DMS53 treated with DMSO at 0.1 percent for 48 hours (cell line): ENCODE measurements at regions not wholly inside any gene's neighbourhood (a gene's known extent, or its start where the extent isn't known, plus 50 kb on each side); places are given as distances from the start of the nearest gene placed in this dataset.

ENCODE experiments used
- DNase-seq: peaks from one replicate; lab custom pipeline; 2025; ENCODE audit not compliant: unreplicated experiment; lab: John Stamatoyannopoulos, UW

DNA sequence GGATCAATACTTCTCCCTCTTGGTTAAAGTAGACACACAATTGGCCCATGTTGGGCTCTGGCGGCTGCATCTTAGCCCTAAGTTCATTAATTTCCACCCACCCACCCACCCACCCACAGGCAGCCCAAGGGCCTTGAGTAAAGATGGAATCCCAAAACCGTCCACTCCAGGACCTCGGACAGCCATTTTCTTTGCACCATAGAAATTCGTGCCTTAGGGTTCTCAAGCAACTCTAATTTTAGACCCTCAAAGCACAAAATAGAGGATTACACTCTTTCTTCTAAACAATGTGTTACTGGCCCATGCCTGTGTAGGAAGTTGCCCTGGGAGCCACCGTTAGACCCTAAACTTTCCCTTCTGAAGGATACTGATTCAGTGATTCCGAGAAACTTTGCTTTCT is 568.5 kb downstream of the IRX1 start:
- no peak for DNase-seq

DNA sequence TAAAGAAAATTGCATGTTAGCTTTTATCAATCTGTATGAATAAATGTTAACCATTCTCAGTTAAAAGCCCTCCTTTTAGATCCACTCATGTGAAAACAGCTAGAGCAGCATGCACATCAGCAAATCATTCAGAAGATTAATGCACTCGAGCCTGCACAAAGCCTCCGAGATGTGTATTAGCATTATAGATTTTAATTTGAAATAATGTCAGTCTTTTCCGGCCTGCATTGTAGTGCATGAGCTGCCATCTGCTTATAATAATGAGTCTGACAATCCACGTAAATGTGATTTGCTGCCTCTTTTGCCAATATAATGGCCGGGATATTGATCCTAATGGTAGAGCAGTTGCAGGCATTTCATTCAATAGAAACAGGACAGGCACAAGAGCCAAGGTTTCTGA is 585.1 kb downstream of the IRX1 start:
- DNase-seq: no peak

DNA sequence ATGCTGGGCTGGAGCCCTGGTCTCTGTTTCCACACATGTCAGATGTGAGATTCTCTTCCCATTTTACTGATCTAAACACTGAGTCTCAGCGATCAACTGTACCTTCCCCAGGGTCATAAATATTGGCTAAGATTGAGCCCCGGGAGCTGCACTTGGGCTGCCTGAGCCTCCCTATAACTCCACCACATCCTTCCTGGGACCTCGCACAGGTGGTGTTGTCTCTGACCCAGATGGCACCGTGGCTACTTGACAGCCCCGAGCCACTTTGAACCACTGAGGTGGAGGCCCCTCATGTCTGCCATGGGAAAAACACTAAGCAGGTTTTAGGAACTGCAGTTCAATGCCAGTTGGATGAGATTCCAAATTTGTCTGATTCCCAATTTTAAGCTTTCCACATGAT is 586.5 kb downstream of the IRX1 start:
- no peak for DNase-seq

DNA sequence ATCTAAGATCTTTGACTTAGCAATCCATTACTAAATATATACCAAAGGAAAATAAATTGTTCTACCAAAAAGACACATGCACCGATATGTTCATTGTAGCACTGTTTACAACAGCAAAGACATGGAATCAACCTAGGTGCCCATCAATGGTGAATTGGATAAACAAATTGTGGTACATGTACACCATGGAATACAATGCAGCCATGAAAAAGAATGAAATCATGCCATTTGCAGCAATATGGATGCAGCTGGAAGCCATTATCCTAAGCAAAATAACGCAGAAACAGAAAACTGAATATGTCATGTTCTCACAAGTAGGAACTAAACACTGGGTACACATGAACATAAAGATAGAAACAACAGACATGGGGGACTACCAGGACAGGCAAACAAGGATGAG is 589.5 kb downstream of the IRX1 start:
- no peak for DNase-seq

DNA sequence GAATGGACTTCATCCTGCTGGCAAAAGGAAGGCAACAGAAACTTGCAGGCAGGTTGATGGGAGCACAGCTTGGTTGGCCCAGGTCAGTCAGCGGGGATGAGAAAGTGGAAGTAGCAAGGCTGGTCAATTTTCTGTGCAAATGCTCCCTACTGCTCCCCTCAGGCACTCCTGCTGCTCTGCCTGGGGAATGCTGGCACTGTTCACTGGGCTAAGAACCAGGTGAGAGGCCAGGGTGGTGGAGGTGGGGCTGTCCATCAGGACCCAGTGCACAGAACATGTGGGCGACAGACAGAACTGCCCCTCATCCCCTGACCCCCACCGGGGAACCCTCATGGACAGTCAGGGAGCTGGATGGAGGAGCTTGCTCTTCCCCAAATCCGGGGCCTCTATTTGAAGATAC is 593.1 kb downstream of the IRX1 start:
- no peak for DNase-seq

DNA sequence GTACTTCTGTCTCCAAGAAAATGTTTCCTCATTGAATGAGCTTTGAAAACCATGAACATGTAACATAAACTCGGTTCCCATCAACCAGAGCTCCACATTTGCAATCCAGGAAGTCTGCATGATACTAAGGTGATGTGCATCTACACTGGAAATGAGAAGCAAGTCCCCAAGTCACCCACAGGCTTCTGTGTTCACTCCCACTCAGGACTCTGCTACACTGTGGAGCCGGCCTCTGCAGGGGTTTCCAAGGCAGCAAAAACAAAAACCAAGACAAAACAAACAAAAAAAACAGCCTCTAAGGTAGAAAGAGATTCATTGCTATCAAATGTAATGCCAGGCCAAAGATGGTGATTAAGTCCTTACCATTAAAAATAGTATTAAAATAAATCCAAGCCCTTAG is 593.7 kb downstream of the IRX1 start:
- no peak for DNase-seq

DNA sequence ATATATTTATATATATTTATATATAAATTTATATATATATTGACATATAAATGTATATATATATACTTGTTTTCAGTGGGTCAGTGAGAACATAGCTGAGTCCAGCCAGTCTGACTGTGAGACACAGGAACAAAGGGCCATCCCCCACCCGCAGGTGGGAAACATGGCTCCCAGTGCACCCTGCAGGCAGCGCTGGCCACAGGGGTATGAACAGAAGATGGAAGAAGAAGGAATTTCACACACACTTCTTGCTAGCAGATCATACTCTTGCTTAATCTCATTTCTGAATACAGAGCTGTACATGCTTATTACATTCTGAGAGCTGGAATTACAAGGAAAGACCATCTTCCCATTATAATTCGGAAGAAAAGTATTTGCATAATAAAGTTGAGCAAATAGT is 595.4 kb downstream of the IRX1 start:
- no peak for DNase-seq

DNA sequence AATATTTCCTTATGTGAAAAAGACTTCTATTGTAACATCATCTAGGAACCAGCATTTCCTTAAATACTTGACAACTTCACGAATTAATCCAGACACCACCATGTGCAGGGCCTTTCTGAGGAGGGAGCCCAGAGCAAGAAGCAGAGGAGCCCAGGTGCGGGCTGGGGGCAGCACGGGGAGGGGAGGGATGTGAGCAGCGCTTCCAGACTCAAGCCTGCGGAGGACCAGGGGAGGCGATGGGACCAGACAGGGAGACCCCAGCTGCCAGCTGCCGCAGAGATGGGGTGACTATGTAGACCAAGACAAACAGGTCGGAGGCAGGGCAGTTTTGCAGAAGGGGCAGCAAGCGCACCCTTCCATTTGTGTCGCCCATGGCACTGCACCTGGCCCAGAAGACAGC is 596.1 kb downstream of the IRX1 start:
- no peak for DNase-seq

DNA sequence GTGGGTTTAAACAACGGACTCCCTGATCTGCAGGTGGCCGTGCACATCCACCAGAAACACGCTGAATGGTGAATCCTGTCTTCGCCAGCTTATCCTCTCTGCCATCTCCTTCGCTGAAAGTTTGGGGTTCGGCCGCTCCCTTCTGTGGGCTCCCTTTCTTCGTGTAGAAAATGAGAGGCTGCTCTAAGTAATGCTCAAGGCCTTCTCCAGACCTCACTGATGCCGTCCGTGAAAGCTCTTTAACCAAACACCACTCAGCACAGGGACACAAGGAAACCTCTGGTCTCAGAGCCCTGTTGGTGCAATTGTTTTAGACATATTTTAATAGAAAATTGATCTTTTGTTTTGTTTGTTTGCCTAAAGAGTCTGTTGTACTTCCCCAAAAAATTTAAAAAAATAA is 596.5 kb downstream of the IRX1 start:
- DNase-seq: no peak

DNA sequence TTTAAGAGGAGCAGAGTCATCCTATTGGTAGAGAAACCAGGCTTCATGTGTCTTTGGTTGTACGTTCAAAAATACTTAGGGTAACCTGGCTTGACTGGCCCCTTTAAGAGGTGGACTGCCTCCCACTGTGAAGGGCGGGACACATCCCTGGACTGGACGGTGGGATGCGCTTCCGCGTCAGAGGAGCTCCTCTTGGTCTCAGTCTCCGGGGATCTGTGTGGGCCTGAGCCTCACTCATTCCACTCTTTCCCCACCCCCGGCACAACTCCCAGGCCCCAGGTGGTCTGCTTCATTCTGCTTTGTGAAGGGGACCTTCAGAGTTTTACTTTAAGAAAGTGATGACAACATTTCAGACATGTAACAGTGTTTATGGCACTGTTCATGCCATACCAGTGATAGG is 601.1 kb downstream of the IRX1 start:
- DNase-seq: no peak

DNA sequence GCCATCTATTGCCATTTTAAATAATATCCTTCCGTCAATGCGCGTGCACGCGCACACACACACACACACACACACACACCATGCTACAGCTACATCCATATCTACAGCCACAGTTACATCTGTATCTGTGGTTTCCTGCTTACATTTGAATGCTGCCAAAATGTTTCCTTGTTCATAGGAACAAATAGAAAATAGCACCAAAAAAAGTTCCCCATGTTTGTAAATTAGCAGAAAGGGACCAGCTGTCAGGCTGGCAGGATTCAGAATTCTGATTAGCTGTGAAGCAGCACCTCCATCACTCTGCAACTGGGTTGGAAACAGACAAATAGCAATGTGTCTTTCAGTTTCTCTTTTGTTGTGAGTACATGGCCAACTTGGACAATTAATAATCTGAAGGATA is 601.5 kb downstream of the IRX1 start:
- DNase-seq: no peak

DNA sequence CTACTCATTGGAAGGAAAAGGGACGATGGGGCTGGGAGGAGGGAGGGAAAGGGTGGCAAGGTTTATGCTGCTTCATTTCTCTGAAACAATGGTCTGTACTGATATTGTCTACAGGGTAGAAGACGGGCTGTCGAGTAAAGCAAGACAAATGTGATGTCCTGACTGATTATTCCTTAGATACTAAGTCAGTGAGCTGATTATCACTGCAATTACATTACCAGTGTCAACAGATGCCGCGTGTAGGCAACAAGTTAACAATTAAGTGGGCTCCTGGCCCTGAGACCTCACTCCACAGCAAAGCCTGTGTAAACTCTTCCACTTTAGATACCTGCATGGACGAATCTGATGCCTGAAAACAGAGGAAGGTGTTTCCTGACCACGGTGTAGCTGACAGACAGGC is 602.8 kb downstream of the IRX1 start:
- no peak for DNase-seq

DNA sequence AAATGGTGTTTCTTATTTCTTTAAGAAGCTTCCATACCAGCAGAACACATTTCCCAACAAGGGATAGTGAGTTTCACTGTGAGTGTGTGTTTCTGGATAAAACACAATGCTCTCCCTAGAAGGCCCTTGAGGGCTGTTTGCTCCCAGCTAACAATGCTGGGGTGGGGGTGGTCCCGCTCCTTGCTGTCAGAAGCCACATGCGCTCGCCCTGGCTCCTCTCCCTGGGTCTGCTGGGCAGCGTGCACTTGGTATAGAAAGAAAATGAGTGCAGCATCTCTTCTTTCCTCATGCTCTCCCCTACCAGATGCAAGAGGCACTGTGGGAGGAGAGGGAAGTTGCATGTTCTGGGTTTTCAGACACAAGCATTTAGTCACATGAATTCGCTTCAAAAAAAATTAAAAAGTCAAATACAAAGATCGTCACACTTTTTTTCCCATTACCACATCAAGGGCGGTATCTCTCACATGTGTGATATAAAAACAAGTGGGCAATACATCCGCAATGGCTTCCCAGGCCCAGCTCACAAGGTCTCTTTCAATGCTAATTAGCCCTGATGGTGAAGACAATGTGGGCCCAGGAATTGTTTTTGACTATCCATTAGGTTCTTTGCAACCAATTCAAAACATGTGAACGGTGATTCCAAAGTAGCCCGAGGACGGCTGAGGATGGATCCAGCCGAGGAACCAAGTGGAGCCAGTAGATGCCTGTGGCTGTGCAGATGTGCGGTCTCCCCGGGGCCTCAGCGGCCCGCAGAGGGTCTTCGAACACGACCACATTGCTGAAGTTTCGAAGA is 603.6 kb downstream of the IRX1 start:
- no peak for DNase-seq

DNA sequence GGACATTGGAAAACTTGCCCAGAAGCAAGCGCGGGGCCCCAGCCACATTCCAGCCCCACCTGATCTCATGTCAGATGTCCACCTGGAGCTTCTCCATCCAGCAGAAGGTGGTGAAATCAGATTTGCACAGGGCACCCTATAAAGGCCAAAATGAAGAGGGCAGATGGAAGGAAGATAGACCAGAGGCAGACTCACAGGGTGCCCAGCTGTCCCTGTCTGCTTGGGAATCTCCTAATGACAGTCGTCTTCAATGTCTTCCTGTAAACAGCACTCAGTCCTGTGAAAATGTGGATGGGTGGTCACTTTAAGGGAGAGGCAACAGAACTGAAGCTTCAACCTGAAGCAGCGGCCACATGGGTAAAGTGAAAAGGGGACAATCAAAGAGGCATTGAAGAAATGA is 607.5 kb downstream of the IRX1 start:
- no peak for DNase-seq

DNA sequence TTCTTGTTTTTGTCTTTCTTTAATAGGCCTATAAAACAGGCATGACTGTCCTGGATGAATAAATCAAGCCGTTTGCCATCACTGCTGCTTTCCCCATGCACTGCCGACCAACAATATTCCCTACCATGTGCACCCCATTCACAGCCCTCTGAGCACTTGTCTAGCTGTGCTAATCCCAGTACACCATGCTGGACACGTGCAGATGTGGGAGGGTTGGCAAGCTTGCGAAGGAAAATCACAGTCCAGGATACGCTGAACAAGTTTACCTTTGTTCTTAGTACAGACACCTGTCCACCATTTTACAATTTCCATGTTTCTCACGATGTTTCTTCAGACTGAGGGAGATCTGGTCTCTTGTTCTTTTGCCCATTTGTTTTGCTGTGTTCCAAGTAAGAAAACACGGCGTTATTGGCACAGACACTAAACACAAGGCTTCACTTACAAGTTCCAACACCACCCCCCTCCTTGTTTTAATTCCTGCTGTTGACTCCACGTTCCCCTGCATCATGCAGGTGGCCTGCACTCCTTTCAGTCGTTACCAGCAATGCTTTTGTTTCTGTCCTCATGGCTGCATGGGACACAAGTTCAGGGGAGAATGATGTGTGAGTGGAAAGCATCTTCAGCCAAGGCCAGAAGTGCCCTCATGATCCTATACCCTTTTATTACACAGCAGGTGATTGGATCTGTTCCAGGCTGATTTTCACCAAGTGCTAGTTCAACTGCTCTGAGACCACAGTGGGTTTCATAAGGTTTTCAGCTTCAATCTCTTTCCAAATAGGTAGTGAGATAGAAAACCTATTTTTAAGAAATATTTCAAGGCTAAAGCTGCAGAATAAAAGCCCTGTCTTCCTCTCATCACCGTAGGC is 608.9 kb downstream of the IRX1 start:
- no peak for DNase-seq

DNA sequence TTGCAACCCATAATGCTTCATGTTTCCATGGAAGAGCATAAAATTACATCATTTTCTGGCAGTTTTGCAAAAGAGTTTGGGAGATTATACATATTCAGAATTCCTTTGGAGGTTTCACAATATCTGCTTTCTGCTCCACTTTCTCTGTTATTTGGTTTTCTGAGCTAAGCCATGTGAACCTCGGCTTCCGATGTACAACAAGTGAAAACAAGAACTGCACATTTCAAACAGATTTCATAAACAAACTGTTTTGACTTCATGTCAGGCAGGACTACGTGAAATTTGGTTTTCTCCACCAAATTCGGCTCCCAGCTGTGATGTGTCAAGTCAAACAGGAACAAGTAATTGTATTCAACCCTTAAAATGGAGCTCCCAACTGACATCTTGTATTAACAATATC is 609.8 kb downstream of the IRX1 start:
- DNase-seq: no peak

DNA sequence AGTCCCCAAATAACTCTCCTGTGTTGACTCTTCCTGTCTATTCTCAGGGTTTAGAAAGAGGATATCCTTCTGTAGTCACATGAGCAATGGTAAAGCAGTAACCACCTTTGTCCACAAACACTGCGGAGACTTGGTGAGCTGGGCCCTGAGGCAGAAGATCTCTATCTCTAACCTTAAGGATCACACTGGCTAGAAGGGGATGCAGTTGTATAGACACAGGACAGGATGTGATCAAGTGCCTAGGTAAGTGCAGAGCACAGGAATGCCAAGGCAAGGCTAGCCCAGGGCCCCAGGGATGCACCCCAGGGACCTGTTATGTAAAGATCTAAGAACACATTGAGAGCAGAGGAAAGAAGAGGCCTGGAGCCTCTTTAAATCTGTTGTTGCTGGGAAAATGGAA is 610.5 kb downstream of the IRX1 start:
- no peak for DNase-seq

DNA sequence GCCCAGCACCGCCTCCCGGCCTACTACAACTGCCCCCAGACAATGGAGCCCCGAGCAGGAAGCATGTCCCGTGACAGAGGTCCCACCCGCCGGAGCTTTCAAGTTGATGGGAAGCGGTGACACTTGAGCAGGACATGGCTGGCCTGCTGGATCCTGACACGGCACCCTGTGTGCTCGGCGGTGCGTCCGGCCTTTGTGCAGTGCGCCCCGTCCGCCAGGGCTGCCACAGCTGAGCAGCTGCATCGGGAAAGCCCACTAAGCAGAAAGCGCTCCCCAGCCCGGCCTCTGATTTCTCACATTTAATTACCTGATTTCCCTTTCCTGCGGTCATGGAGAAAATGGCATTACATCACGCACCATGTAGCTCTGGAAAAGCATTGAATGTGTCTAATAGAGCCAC is 611.9 kb downstream of the IRX1 start:
- no peak for DNase-seq

DNA sequence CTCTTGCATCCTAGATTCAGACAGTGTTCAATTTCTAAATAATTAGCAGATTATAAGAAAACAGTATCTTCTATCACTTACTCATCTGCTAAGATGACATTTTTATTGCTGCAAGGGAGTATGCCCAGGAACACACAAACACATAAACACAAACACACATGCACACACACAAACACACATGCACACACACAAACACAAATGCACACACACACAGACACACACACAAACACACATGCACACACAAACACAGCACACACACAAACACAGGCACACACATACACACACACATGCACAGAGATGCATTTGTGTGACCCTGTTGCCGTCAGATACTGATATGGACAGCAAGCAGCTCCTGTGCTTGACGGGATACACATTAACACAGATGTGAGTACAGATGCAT is 612.9 kb downstream of the IRX1 start:
- DNase-seq: no peak

DNA sequence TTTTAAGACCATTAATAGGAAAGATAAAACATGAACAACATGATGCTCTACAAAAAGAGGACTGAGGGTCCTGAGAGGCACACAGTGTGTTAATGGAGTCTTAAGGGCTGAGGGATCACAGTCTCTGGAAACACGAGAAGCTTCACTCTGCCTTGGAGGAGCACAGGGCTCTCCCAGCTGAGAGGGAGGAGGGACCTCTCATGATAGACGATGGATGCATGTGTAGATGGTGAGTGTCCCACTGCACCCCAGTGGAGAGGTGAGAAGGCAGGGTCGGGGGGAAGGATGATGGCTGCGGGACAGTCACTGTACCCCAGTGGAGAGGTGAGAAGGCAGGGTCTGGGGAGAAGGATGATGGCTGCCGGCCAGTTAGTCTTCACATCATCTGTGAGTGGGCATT is 613.4 kb downstream of the IRX1 start:
- DNase-seq: no peak

DNA sequence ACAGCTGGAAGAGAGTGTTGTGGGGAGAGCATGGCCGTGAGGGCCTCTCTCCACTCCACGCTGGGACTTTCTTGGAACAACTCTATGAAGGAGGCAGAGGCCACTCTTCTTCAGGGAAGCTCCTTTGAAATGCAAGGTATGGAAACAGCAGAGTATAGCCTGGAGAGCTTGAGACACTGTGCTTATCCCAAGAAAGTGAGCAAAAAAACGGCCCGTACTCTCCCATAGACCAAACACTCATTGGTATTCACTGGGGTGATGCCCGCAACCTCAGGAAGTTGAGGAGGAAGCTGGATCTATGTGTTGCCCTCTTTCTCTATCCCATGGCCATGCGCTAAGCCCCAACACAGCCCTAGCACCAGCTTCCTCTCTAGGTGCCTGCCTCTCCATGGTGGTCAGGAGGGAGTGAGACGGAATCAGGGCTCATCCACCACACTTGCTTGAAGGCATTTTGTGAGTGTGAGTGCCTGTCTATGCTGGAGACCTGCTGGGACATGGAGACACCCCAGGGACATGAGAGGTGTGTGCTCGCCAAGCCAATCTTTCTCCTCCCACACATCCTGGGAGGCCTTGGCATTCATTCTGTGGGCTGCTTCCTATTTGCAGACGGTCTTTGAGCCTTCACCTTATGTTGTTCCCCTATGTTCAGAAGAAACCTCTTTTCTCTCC is 616.6 kb downstream of the IRX1 start:
- no peak for DNase-seq
